Vagina (tissue), 2 donors: ENCODE measurements at regions not wholly inside any gene's neighbourhood (a gene's known extent, or its start where the extent isn't known, plus 50 kb on each side); places are given as distances from the start of the nearest gene placed in this dataset.

Experiments used
- POLR2A ChIP-seq, 2 donors: fragments of 450-650 bp; IDR thresholded peaks; one replicate each; pipeline ENCODE4 v1.6.1; 2017; ENCODE audit warnings: antibody characterized with exemption in 2 of 2, mild to moderate bottlenecking in 2 of 2, moderate library complexity in 2 of 2
- POLR2AphosphoS5 ChIP-seq, 2 donors: sonication (generic); formaldehyde crosslinking; IDR thresholded peaks; one replicate each; pipeline ENCODE4 v1.9.0; 2017; ENCODE audit warnings: antibody characterized with exemption in 2 of 2, mild to moderate bottlenecking in 2 of 2, low read depth in 1 of 2; ENCODE audit not compliant: insufficient read depth in 1 of 2
- TF ChIP-seq, protein P1 (sequence below), 3 experiments: fragments of 450-650 bp in 2 of 3; fragments of 200-600 bp in 1 of 3; sonication (generic) in 1 of 3; IDR thresholded peaks; one replicate each; pipeline ENCODE4 v1.5.1; 2017 to 2019; ENCODE audit warnings: antibody characterized with exemption in 3 of 3, mild to moderate bottlenecking in 2 of 3, moderate library complexity in 2 of 3

DNA sequence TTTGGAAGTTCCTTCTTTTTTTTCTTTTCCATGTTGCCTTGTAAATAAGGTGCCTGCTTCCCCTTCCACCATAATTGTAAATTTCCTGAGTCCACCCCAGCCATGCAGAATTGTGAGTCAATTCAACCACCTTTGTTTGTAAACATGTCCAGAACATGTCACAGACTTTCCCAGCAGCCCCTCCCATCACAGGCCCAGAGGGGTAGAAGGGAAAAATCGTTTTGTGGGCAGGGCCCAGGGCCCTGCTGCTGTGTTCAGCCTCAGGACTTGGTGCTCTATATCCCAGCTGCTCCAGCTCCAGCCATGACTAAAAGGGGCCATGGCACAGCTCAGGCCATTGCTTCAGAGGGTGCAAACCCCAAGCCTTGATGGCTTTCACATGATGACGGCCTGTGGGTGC, 384.6 kb upstream of the NCAM2 start:
- TF ChIP-seq POLR2AphosphoS5 (IDR thresholded peaks at IDR 0.05; ENCODE audit: insufficient read depth in 1 of 2, low read depth in 1 of 2) (no peak), POLR2A (IDR thresholded peaks at IDR 0.05) (no peak)
- TF ChIP-seq, protein P1, sequence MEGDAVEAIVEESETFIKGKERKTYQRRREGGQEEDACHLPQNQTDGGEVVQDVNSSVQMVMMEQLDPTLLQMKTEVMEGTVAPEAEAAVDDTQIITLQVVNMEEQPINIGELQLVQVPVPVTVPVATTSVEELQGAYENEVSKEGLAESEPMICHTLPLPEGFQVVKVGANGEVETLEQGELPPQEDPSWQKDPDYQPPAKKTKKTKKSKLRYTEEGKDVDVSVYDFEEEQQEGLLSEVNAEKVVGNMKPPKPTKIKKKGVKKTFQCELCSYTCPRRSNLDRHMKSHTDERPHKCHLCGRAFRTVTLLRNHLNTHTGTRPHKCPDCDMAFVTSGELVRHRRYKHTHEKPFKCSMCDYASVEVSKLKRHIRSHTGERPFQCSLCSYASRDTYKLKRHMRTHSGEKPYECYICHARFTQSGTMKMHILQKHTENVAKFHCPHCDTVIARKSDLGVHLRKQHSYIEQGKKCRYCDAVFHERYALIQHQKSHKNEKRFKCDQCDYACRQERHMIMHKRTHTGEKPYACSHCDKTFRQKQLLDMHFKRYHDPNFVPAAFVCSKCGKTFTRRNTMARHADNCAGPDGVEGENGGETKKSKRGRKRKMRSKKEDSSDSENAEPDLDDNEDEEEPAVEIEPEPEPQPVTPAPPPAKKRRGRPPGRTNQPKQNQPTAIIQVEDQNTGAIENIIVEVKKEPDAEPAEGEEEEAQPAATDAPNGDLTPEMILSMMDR (IDR thresholded peaks at IDR 0.05): no peak
